ENCODE measurements at regions not wholly inside any gene's neighbourhood (a gene's known extent, or its start where the extent isn't known, plus 50 kb on each side); places are given as distances from the start of the nearest gene placed in this dataset.

DNA sequence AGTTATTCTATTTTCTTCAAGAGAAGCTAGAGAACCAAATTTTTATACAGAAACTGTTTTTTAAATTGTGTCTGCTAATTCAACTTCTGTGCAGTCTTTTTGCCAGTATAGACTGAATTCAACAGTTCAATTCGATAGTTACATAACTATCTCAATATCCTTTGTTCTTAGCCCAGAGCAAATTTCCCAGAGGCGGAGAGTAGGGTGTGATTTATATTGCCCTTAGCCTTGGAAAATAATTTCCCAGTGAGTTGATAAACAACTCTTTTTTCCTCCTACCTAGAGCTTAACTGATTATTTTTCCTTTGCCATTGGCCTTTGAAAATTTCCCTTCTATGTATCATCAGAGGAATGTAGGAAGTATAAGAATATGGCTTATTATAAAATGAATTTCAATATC is 420.5 kb downstream of the NSUN3 start:
- TF ChIP-seq ZNF274 (IDR thresholded peaks at IDR 0.05; ENCODE audit: low read depth, low read length) = no peak
- no peak for TF ChIP-seq SUZ12 (IDR thresholded peaks at IDR 0.05; ENCODE audit: extremely low read depth, insufficient read depth, insufficient read length)
